Common myeloid progenitor, CD34-positive (primary cell): ENCODE measurements at regions not wholly inside any gene's neighbourhood (a gene's known extent, or its start where the extent isn't known, plus 50 kb on each side); places are given as distances from the start of the nearest gene placed in this dataset.
"Not testable (repeated sequence)": the region's sequence is repeated elsewhere in the genome, so short reads cannot be mapped to it uniquely, and the experiment has no call there.

Source experiments
- CTCF ChIA-PET: fragments of 350-600 bp; sonication (Branson Sonifier 250); formaldehyde crosslinking; loops from one replicate; lab custom pipeline; 2021; ENCODE audit warnings: antibody characterized with exemption; lab: Charles Lee
- POLR2A ChIA-PET: fragments of 350-600 bp; sonication (Branson Sonifier 250); formaldehyde crosslinking; loops from one replicate; lab custom pipeline; 2021; ENCODE audit warnings: antibody characterized with exemption; lab: Charles Lee
- DNase-seq, 3 donors: peaks; one replicate each; pipeline versions ENCODE4 v3.0.0 to v3.0.0-alpha.2; 2013
- H3K27ac ChIP-seq, 2 experiments: 1 replicate in 1 of 2; 2 replicates in 1 of 2; pipeline ENCODE4 v1.7.0; 2013; ENCODE audit warnings: inconsistent platforms in 2 of 2, low read length in 2 of 2, mild to moderate bottlenecking in 2 of 2, low read depth in 1 of 2, moderate library complexity in 1 of 2; ENCODE audit not compliant: severe bottlenecking in 2 of 2, insufficient read depth in 1 of 2, poor library complexity in 1 of 2
- H3K27me3 ChIP-seq, 5 experiments: replicated peaks in 2 of 5; 1 replicate in 3 of 5; 2 replicates in 2 of 5; pipeline versions ENCODE4 v1.6.1 to v1.7.0; 2013; ENCODE audit warnings: low read length in 4 of 5, mild to moderate bottlenecking in 2 of 5, moderate library complexity in 2 of 5, inconsistent platforms in 1 of 5; ENCODE audit not compliant: insufficient read depth in 5 of 5, control insufficient read depth in 4 of 5
- H3K36me3 ChIP-seq, 4 experiments: 1 replicate in 2 of 4; 2 replicates in 2 of 4; pipeline versions ENCODE4 v1.6.1 to v1.7.0; 2013; ENCODE audit warnings: low read length in 3 of 4, control low read depth in 1 of 4, mild to moderate bottlenecking in 1 of 4; ENCODE audit not compliant: control insufficient read depth in 4 of 4, insufficient read depth in 4 of 4
- H3K4me1 ChIP-seq, 4 experiments: 1 replicate in 3 of 4; 2 replicates in 1 of 4; pipeline versions ENCODE4 v1.6.1 to v1.7.1; 2013; ENCODE audit warnings: low read length in 3 of 4, mild to moderate bottlenecking in 3 of 4, control low read depth in 1 of 4, inconsistent platforms in 1 of 4, moderate library complexity in 1 of 4; ENCODE audit not compliant: control insufficient read depth in 4 of 4, insufficient read depth in 4 of 4; ENCODE audit errors: control extremely low read depth in 1 of 4
- H3K4me3 ChIP-seq, 7 experiments: 1 replicate in 4 of 7; 2 replicates in 3 of 7; pipeline versions ENCODE4 v1.5.1 to v1.7.0; 2013; ENCODE audit warnings: mild to moderate bottlenecking in 7 of 7, low read length in 6 of 7, moderate library complexity in 6 of 7, inconsistent platforms in 2 of 7, low read depth in 2 of 7, control low read depth in 1 of 7; ENCODE audit not compliant: insufficient read depth in 4 of 7, control insufficient read depth in 1 of 7; ENCODE audit errors: extremely low read depth in 1 of 7
- H3K9me3 ChIP-seq, 5 experiments: 1 replicate in 4 of 5; 2 replicates in 1 of 5; pipeline versions ENCODE4 v1.6.1 to v1.7.1; 2013; ENCODE audit warnings: low read length in 4 of 5, mild to moderate bottlenecking in 2 of 5, inconsistent platforms in 1 of 5, low read depth in 1 of 5, moderate library complexity in 1 of 5; ENCODE audit not compliant: control insufficient read depth in 4 of 5, insufficient read depth in 2 of 5; ENCODE audit errors: control extremely low read depth in 1 of 5
- WGBS: methylation state at CpG from one replicate; pipeline ENCODE4 v1.1.5; 2013; ENCODE audit not compliant: insufficient coverage; 5-methylcytosine and 5-hydroxymethylcytosine counted together

DNA sequence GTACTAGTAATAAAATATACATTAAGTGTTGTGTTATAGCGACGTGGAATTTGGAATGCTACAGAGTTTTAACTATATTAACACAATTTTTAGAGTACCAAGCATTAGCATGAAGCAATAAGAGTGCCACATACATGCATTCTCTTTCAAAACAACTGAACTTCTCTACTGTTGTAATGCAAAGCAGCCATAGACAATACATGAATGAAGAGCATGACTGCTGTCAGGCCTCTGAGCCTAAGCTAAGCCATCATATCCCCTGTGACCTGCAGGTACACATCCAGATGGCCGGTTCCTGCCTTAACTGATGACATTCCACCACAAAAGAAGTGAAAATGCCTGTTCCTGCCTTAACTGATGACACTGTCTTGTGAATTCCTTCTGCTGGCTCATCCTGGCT, 216.2 kb upstream of the ANXA10 start:
- H3K27me3 ChIP-seq, H3K4me3 ChIP-seq, CTCF ChIA-PET, H3K4me1 ChIP-seq, H3K9me3 ChIP-seq, H3K27ac ChIP-seq, DNase-seq, POLR2A ChIA-PET, H3K36me3 ChIP-seq: not testable (repeated sequence)
- WGBS: no CpG with 5 or more reads among the region's 3 CpGs

DNA sequence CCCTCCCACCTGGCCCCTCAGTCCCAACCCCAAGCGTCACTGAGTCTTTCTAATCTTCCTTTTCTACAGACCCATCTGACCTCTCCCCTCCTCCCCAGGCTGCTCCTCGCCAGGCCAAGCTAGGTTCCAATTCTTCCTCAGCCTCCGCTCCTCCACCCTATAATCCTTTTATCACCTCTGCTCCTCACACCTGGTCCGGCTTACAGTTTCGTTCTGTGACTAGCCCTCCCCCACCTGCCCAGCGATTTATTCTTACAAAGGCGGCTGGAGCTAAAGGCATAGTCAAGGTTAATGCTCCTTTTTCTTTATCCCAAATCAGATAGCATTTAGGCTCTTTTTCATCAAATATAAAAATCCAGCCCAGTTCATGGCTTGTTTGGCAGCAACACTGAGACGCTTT, 214.5 kb upstream of the ANXA10 start:
- DNase-seq, H3K27me3 ChIP-seq, H3K27ac ChIP-seq, H3K4me3 ChIP-seq, CTCF ChIA-PET, H3K4me1 ChIP-seq, POLR2A ChIA-PET, H3K36me3 ChIP-seq, H3K9me3 ChIP-seq: not testable (repeated sequence)
- WGBS: 98% methylated on average over 5 of the region's 8 CpGs

DNA sequence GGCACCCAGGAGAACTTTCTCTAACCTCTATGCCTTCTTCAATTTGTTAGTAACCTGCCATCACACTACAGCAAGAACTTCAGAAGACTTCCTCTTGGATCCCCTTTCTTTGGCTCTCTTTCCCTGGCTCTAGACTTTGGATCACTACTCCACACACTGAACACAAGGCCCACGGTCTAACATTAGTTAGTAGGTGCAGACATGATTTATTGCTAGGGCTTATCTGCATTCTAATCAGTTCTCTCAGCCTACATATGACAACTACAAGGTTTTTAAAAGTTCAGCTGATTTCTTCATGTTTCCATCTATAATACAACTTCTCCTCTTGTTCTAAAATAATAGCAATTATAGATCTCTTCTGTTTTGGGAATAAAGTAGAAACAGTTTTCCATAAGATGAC, 209.1 kb upstream of the ANXA10 start:
- Histone ChIP-seq H3K27ac (no peak overlapping the region), H3K4me3 (no peak overlapping the region), H3K27me3 (no peaks in the 10 kb centered on the region), H3K9me3 (peaks cover 0 to 7% (median 0%) of the 10 kb centered on the region in 5 experiments), H3K4me1 (no peaks in the 10 kb centered on the region), H3K36me3 (no peaks in the 10 kb centered on the region)
- DNase-seq: no peak
- POLR2A ChIA-PET: no interaction called here
- CTCF ChIA-PET: no interaction called here
- no CpG with 5 or more reads among the region's 1 CpG for WGBS

DNA sequence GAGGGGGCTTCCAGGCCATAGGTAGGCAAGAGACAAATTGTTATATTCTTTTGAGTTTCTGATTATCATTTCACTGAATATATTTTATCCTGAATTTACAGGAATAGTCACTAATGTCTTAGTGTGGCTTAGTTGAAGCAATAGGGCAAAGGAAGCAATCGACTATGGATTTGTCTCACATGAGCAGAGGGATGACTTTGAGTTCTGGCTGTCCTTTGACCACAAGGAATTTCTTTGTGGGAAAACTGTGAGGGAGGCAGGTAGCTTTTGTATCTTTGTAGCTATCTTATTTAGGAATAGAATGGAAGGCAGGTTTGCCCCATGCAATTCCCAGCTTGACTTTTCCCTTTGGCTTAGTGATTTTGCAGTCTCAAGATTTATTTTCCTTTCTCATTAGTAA, 207.3 kb upstream of the ANXA10 start:
- CTCF ChIA-PET: no interaction called here
- peaks cover 0 to 7% (median 0%) of the 10 kb centered on the region in 5 experiments for H3K9me3 ChIP-seq
- no peaks in the 10 kb centered on the region for H3K36me3 ChIP-seq
- no peaks in the 10 kb centered on the region for H3K4me1 ChIP-seq
- POLR2A ChIA-PET: no interaction called here
- no peak overlapping the region for H3K4me3 ChIP-seq
- H3K27me3 ChIP-seq: no peaks in the 10 kb centered on the region
- no peak for DNase-seq
- H3K27ac ChIP-seq: no peak overlapping the region
- WGBS: 100% methylated on average over 1 of the region's 1 CpG

DNA sequence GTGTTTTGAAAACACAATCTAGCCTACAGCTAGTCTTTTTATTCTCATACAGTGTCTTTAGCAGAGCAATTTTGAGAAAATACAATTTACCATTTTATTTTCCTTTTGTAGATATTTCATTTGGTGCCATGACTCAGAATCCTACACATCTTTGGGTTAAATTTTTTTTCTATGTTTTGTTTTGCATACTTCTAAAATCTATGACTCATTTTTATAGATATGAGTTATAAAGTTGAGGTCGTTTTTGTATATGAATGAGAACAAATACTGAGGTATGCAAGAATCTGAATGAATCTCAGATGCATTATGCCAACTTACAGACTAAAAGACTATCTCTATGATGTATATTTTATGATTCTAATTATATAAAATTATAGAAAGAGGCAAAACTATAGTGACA, 206.5 kb upstream of the ANXA10 start:
- Histone ChIP-seq H3K27me3 (no peaks in the 10 kb centered on the region), H3K9me3 (peaks cover 0 to 7% (median 0%) of the 10 kb centered on the region in 5 experiments), H3K4me1 (no peaks in the 10 kb centered on the region), H3K27ac (no peak overlapping the region), H3K4me3 (no peak overlapping the region), H3K36me3 (no peaks in the 10 kb centered on the region)
- WGBS: no CpG with 5 or more reads among the region's 1 CpG
- no peak for DNase-seq
- ChIA-PET POLR2A (no interaction called here), CTCF (no interaction called here)

DNA sequence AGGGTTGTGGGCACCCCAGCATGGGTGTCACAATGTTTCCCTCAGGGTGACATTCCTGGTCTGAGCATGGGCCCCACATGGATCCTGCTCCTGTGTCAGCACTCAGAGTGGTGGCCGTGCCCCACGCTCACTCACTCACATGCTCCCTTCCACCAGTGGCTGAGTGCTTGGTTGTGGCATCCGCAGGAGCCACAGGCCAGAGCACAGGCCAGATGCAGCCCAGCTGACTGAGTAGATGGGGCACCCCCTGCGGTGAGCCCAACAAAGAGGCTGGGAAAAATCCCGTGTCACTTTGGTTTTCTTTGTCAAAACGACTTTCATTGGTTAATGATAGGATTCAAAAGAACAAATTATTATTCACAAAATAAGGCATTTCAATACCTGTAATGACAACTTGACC, 204.6 kb upstream of the ANXA10 start:
- ChIA-PET POLR2A (no interaction called here), CTCF (no interaction called here)
- H3K4me1 ChIP-seq: no peaks in the 10 kb centered on the region
- no peaks in the 10 kb centered on the region for H3K27me3 ChIP-seq
- H3K9me3 ChIP-seq: peaks cover 0 to 7% (median 0%) of the 10 kb centered on the region in 5 experiments
- no peaks in the 10 kb centered on the region for H3K36me3 ChIP-seq
- WGBS: 100% methylated on average over 3 of the region's 6 CpGs
- H3K27ac ChIP-seq: no peak overlapping the region
- DNase-seq: no peak
- no peak overlapping the region for H3K4me3 ChIP-seq

DNA sequence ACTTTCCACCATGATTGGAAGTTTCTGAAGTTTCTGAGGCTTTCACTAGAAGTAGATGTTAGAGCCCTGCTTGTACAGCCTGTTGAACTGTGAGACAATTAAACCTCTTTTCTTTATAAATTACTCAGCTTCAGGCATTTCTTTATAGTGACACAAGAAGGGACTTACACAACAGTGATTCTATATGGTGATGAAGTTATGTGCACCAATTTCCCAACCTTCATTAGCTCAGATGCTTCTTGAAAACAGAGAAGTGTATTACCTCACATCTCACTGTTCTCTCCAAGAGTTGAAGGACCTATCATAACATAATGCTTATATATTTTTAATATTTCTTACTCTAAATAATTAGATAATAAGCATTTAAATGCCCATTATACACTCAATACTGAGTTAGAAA, 202.1 kb upstream of the ANXA10 start:
- Histone ChIP-seq H3K9me3 (peaks cover 0 to 7% (median 0%) of the 10 kb centered on the region in 5 experiments), H3K4me1 (no peaks in the 10 kb centered on the region), H3K36me3 (no peaks in the 10 kb centered on the region), H3K27me3 (no peaks in the 10 kb centered on the region), H3K4me3 (no peak overlapping the region), H3K27ac (no peak overlapping the region)
- POLR2A ChIA-PET: no interaction called here
- DNase-seq: no peak
- CTCF ChIA-PET: no interaction called here
